C4-2B (cell line): ENCODE measurements at regions not wholly inside any gene's neighbourhood (a gene's known extent, or its start where the extent isn't known, plus 50 kb on each side); places are given as distances from the start of the nearest gene placed in this dataset.

Experiments used
- H3K27ac ChIP-seq: fragments of 450-650 bp; 2 replicates; pipeline ENCODE4 v1.5.1; 2017
- ZFX ChIP-seq: fragments of 450-650 bp; IDR thresholded peaks from 2 replicates; pipeline ENCODE4 v1.6.1; 2017
- TF ChIP-seq, protein P1 (sequence below): fragments of 450-650 bp; conservative IDR thresholded peaks from 2 replicates; pipeline ENCODE4 v1.5.1; 2017; ENCODE audit warnings: mild to moderate bottlenecking

DNA sequence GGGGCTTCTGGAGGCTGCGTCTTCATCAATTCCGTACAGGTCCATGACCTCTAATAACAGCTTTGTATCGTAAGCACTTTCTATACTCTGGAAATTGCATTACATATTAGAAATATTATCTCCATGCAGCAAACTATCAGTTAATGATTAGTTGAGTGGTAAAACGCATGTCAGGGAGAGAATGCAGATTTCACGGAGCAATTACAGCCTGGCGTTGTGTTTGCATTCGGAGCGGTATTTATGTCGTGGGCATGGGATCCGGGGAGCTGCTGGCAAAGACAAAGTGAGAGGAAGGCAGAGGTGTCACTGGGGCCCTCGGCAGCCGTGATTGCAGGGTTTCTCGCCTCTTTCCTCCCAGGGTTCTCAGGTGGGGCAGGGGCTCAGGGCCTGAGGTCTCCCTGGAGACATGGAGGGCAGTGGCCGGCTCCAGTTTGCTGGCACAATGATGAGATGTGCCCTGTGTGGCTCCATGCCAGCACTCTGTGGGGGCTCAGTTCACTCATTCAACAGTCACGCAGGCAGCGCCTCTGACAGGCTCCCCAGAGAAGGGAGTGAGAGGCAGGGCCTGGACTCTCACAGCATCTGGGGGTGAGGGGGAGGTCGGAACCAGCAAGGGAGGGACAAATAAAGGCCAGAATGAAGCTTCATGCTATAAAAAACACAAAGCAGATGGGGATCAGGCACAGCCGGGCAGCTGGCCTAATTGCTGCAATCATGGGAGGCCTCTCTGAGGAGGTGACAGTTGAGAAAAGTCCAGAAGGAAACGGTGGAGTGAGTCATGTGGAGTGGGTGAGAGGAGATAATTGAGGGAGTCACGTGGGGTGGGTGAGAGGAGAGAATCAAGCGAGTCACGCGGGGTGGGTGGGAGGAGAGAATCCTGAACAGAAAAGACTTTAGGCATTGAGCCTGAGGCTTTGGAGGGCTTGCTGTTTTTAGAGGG lies 1002.7 kb downstream of the BRD1 start:
- TF ChIP-seq ZFX: no peak
- no peak overlapping the region for H3K27ac ChIP-seq

DNA sequence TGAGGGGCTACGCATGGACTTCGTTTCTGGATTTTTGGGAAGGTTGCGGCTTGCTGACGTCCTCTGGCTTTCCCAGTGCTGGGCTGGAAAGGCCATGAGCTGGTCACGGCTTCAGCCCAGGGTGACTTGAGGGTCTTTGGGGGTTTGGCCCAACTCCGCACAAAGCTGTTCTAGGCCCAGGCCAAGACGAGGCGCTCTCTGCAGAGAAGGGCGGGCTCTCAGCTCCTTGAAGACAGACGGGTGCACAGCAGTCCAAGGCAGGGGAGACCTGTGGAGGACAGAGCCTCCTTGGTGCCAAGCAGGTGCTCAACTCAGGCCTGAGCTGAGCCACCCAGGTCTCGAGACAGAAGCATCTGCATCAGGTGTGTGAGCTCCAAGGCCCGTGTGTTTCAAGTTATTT lies 1003.7 kb downstream of the BRD1 start:
- no peak overlapping the region for H3K27ac ChIP-seq
- TF ChIP-seq, protein P1, sequence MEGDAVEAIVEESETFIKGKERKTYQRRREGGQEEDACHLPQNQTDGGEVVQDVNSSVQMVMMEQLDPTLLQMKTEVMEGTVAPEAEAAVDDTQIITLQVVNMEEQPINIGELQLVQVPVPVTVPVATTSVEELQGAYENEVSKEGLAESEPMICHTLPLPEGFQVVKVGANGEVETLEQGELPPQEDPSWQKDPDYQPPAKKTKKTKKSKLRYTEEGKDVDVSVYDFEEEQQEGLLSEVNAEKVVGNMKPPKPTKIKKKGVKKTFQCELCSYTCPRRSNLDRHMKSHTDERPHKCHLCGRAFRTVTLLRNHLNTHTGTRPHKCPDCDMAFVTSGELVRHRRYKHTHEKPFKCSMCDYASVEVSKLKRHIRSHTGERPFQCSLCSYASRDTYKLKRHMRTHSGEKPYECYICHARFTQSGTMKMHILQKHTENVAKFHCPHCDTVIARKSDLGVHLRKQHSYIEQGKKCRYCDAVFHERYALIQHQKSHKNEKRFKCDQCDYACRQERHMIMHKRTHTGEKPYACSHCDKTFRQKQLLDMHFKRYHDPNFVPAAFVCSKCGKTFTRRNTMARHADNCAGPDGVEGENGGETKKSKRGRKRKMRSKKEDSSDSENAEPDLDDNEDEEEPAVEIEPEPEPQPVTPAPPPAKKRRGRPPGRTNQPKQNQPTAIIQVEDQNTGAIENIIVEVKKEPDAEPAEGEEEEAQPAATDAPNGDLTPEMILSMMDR: no peak
- TF ChIP-seq ZFX: no peak

DNA sequence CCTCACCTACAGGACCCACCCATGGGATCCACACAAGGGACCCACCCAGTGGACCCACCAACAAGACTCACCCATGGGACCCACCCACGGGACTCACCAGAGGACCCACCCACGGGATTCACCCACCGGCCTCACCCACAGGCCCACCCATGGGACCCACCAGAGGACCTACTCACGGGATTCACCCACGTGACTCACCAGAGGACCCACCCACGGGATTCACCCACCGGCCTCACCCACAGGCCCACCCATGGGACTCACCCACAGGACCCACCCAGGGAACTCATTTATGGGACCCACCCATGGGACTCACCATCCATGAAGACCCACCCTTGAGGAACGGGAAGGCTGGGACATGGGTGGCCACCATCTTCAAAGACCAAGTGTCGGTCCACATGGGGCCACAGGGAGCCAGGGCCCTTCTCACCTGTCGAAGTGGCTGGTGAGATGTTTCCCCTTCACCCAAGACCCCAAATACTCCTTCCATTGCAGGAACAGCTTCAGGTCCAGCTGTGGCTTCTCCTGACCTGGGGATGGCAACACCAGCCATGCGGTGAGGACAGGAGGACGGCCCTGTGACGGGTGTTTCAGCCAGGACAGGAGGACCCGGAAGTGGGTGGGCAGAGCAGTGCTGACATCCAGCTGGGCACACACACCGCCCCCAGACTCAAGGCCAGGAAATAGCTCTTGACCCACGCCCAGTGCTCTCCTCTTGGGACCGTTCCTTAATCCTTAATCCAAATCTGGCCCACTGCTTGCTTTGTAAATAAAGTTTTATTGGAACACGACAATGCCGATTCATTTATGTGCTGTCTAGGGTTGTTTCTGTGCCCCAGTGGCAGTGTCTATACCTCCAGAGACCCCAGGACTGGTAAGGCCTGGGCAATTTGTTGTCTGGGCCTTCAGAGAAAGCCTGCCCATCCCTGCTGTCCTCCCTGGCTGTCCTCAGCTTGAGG lies 1005.1 kb downstream of the BRD1 start:
- TF ChIP-seq, protein P1: no peak
- no peak for TF ChIP-seq ZFX
- H3K27ac ChIP-seq: no peak overlapping the region

DNA sequence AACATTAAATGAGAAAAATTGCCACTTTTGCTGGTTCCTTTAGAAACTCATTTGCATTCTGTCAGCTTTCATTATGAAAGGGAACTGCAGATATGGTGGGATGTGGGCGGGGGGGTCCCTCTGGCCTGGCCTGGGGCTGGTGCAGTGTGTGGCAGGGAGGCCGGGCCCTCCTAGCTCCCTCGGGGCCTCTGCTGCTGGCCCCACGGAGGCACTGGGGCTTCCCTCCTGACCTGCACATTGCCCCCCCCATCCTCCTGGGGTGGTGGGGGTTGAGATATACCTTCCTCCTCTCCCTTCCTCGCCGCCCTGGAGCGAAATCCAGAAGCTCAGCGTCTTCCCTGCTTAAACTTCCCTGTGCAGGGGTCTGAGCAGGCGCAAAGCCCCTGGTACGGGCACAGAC lies 1005.9 kb downstream of the BRD1 start:
- TF ChIP-seq ZFX: no peak
- TF ChIP-seq, protein P1: no peak
- H3K27ac ChIP-seq: no peak overlapping the region

DNA sequence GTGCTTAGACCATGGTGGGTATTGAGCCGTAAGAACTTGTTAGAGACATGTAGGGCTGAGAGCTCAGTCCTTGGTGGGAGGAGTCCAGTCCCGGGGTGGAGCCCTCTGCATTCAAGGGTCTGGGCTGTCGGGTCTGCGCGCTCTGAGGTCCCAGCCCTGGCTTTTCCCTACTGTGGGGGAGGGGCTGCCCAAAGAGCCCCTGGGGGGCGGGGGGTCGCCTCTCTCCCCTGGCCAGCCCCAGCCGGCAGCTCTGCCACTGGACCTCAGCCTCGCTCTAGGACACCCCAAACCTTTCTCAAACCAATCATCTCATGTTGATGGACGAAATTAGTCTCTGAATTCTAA lies 1006.4 kb downstream of the BRD1 start:
- H3K27ac ChIP-seq: no peak overlapping the region
- TF ChIP-seq, protein P1: no peak
- no peak for TF ChIP-seq ZFX

DNA sequence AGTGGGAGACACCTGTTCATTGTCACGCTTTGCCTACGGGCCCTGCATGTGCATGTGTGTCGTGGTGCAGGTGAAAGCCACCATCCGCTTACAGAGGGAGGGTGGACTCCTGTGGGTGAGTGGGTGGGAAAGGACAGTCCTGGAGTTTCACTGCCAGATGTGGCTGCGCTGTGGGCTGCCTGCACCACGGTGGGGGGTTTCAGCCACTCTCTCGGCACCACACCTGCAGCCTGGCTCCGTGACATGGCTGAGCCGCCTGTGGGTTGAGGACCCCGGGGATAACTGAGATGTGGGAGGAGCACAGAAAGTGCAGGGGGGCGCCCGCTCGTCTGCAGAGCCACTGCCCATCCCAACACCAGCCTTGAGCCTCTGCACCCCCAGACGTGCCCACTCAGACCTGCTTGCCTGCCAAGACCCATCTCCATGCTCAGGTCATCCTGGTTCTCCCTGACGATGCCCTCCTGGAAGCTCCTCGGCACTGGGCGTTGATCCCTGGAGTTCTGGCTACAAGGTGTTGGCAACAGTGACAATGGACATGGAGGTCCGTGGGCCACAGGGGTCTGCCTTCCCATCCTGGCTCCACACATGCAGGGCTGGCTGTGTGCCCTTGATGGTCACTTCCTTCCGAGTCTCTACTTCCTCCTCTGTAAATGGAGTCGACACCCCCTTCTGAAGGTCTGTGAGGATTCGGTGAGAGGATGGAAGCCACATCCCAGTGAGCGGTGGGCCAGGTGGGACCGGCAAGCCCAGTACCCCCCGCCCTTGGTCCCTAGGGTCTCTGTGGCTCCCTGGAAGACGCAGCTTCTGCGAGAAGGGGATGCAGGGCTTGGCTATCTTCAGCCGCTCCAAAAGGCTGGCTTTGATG lies 1007.0 kb downstream of the BRD1 start:
- TF ChIP-seq ZFX: no peak
- TF ChIP-seq, protein P1: no peak
- no peak overlapping the region for H3K27ac ChIP-seq

DNA sequence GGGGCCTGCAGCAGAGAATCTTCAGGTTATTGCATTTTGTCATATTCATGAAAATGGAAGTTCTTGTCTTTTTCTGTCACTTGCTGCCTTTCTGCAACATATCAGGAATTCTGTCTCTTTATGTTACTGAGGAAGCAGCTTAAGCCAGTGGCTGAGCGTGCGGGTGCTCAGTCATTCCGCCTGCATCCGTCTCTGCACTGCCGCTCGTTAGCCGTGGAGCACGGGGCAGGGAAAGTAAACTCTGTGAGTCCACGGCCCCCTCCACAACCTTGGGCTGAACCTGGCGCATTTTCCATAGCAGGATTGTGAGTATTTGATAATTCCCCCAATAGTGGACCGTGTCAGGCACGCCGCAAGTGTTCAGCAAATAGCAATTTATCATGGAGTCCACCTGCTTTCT lies 1007.7 kb downstream of the BRD1 start:
- TF ChIP-seq, protein P1: no peak
- TF ChIP-seq ZFX: no peak
- H3K27ac ChIP-seq: no peak overlapping the region
